C4-2B (cell line): ENCODE measurements at regions not wholly inside any gene's neighbourhood (a gene's known extent, or its start where the extent isn't known, plus 50 kb on each side); places are given as distances from the start of the nearest gene placed in this dataset.

Experiments used
- CTCF ChIP-seq: fragments of 450-650 bp; conservative IDR thresholded peaks from 2 replicates; pipeline ENCODE4 v1.5.1; 2017; ENCODE audit warnings: mild to moderate bottlenecking
- ZFX ChIP-seq: fragments of 450-650 bp; IDR thresholded peaks from 2 replicates; pipeline ENCODE4 v1.6.1; 2017

- TF ChIP-seq CTCF (no peak), ZFX (no peak)
Measured at GRCh38 chr3:64445109-64445943, 220.1 kb upstream of the PRICKLE2 start.
